Immature natural killer cell (primary cell): ENCODE measurements at regions not wholly inside any gene's neighbourhood (a gene's known extent, or its start where the extent isn't known, plus 50 kb on each side); places are given as distances from the start of the nearest gene placed in this dataset.

Experiments
- DNase-seq, 3 donors: peaks; one replicate each; pipeline ENCODE4 v3.0.0; 2022; ENCODE audit warnings: mixed read lengths in 1 of 3
- H3K27ac Mint-ChIP-seq, 6 donors: one replicate each; pipeline ENCODE4 v1.8.0; 2020; ENCODE audit warnings: mixed read lengths in 6 of 6, mild to moderate bottlenecking in 5 of 6, inconsistent platforms in 4 of 6, moderate library complexity in 3 of 6
- H3K27me3 Mint-ChIP-seq, 3 donors: one replicate each; pipeline ENCODE4 v1.8.0; 2020 to 2021; ENCODE audit warnings: low read depth in 3 of 3, mild to moderate bottlenecking in 3 of 3, mixed read lengths in 3 of 3, moderate library complexity in 3 of 3, inconsistent platforms in 1 of 3
- H3K36me3 Mint-ChIP-seq, 3 donors: one replicate each; pipeline ENCODE4 v1.8.0; 2020; ENCODE audit warnings: mixed read lengths in 3 of 3, inconsistent platforms in 2 of 3, mild to moderate bottlenecking in 2 of 3
- H3K4me1 Mint-ChIP-seq, 2 donors: one replicate each; pipeline ENCODE4 v1.8.0; 2020; ENCODE audit warnings: inconsistent platforms in 2 of 2, mild to moderate bottlenecking in 2 of 2, mixed read lengths in 2 of 2, moderate library complexity in 1 of 2
- H3K4me3 Mint-ChIP-seq, 5 donors: one replicate each; pipeline ENCODE4 v1.8.0; 2020; ENCODE audit warnings: mild to moderate bottlenecking in 5 of 5, mixed read lengths in 5 of 5, inconsistent platforms in 3 of 5, moderate library complexity in 3 of 5
- H3K9me3 Mint-ChIP-seq, 6 donors: one replicate each; pipeline ENCODE4 v1.8.0; 2020; ENCODE audit warnings: mild to moderate bottlenecking in 6 of 6, mixed read lengths in 6 of 6, inconsistent platforms in 4 of 6, moderate library complexity in 3 of 6

GRCh38 chr1:177620636-177621190 is 349.1 kb downstream of the SEC16B start:
- H3K36me3 Mint-ChIP-seq: peaks cover 0 to 4% (median 0%) of the 10 kb centered on the region in 3 donors
- H3K4me3 Mint-ChIP-seq: no peak overlapping the region
- no peaks in the 10 kb centered on the region for H3K4me1 Mint-ChIP-seq
- H3K9me3 Mint-ChIP-seq: peaks cover 5 to 37% (median 12%) of the 10 kb centered on the region in 6 donors
- H3K27ac Mint-ChIP-seq: no peak overlapping the region
- no peak for DNase-seq
- H3K27me3 Mint-ChIP-seq: peaks cover 0 to 2% (median 0%) of the 10 kb centered on the region in 3 donors

- Mint-ChIP-seq H3K36me3 (no peaks in the 10 kb centered on the region), H3K4me1 (no peaks in the 10 kb centered on the region), H3K27ac (no peak overlapping the region), H3K4me3 (no peak overlapping the region), H3K27me3 (no peaks in the 10 kb centered on the region), H3K9me3 (peaks cover 0 to 19% (median 3%) of the 10 kb centered on the region in 6 donors)
- no peak for DNase-seq
These were observed 354.6 kb downstream of the SEC16B start for GRCh38 chr1:177615251-177615650.

DNA sequence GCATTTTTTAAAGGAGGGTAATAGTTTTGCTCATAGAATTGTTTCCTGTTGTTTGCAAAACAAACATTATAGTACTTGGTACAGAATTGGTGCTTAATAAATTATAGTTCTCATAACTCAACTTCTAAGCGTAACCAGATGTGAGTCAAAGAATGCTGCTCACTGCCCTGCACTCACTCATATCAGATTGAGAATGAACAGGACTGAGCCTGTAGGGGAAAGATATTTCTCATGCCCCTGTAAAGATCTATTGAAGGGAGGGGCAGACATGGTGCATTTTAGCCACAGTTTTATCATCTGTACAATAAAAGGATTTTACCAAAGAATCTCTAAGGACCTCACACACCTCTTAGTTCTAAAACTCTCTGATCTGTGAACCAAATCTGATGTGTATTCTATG is 358.5 kb downstream of the SEC16B start:
- H3K9me3 Mint-ChIP-seq: peaks cover 0 to 19% (median 5%) of the 10 kb centered on the region in 6 donors
- H3K27me3 Mint-ChIP-seq: no peaks in the 10 kb centered on the region
- no peak for DNase-seq
- no peak overlapping the region for H3K4me3 Mint-ChIP-seq
- no peak overlapping the region for H3K27ac Mint-ChIP-seq
- no peaks in the 10 kb centered on the region for H3K4me1 Mint-ChIP-seq
- H3K36me3 Mint-ChIP-seq: no peaks in the 10 kb centered on the region

GRCh38 chr1:177609953-177610352 is 359.9 kb downstream of the SEC16B start:
- H3K36me3 Mint-ChIP-seq: no peaks in the 10 kb centered on the region
- no peak overlapping the region for H3K4me3 Mint-ChIP-seq
- H3K4me1 Mint-ChIP-seq: no peaks in the 10 kb centered on the region
- H3K27ac Mint-ChIP-seq: no peak overlapping the region
- no peak for DNase-seq
- H3K27me3 Mint-ChIP-seq: no peaks in the 10 kb centered on the region
- peaks cover 0 to 15% (median 5%) of the 10 kb centered on the region in 6 donors for H3K9me3 Mint-ChIP-seq

- Mint-ChIP-seq H3K4me3 (no peak overlapping the region), H3K27ac (no peak overlapping the region), H3K36me3 (peaks cover 0 to 3% (median 0%) of the 10 kb centered on the region in 3 donors)
These were observed 368.9 kb downstream of the SEC16B start for GRCh38 chr1:177600936-177601335.

DNA sequence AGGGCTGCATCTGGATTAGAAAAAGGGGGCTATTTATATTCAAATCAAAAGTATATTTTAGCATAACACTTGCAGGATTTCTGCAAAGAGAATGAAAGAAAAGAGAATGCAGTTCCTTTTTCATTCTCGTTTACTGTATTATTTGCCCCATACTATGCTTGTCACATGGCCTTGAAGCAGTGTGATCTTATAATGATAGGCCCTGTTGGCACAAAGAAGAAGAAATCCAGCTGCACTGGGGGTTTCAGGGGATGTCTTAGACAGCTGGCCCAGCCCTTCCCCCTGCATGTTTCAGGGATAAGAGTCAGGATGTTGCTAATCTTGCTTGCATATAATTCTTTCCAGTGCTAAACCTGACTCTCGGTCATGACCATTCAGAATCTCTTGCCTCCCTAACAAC is 369.5 kb downstream of the SEC16B start:
- H3K27me3 Mint-ChIP-seq: peaks cover 0 to 4% (median 1%) of the 10 kb centered on the region in 3 donors
- no peak for DNase-seq
- H3K4me3 Mint-ChIP-seq: no peak overlapping the region
- peaks cover 0 to 3% (median 0%) of the 10 kb centered on the region in 3 donors for H3K36me3 Mint-ChIP-seq
- peaks cover 9 to 38% (median 18%) of the 10 kb centered on the region in 6 donors for H3K9me3 Mint-ChIP-seq
- H3K4me1 Mint-ChIP-seq: no peaks in the 10 kb centered on the region
- H3K27ac Mint-ChIP-seq: no peak overlapping the region

More at GRCh38 chr1:177600936-177601335, 368.9 kb downstream of the SEC16B start:
- Mint-ChIP-seq H3K4me1 (no peaks in the 10 kb centered on the region), H3K9me3 (peaks cover 9 to 38% (median 18%) of the 10 kb centered on the region in 6 donors), H3K27me3 (peaks cover 0 to 1% (median 0%) of the 10 kb centered on the region in 3 donors)
- no peak for DNase-seq

DNA sequence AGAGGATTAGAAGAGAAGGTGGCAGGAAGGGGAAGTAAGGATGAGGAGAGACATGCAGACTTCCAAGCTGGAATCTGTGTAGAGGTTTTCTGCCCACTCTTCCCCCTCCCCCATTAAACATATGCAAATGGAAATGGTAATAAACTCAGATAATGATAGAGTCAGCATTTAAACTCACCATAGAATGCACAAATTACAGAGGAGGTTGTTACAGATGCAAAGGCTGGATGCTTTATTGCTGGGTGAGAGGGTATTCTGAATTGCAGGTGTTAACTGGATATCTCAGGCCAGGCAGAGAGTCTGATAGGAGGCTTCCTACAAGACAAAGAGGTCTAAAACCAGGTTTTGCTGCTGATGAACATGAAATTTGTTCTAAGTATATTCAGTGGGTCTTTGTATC is 372.5 kb downstream of the SEC16B start:
- no peak for DNase-seq
- Mint-ChIP-seq H3K9me3 (peaks cover 7 to 28% (median 10%) of the 10 kb centered on the region in 6 donors), H3K27me3 (peaks cover 0 to 4% (median 1%) of the 10 kb centered on the region in 3 donors), H3K4me3 (no peak overlapping the region), H3K36me3 (peaks cover 0 to 3% (median 0%) of the 10 kb centered on the region in 3 donors), H3K4me1 (no peaks in the 10 kb centered on the region), H3K27ac (no peak overlapping the region)

DNA sequence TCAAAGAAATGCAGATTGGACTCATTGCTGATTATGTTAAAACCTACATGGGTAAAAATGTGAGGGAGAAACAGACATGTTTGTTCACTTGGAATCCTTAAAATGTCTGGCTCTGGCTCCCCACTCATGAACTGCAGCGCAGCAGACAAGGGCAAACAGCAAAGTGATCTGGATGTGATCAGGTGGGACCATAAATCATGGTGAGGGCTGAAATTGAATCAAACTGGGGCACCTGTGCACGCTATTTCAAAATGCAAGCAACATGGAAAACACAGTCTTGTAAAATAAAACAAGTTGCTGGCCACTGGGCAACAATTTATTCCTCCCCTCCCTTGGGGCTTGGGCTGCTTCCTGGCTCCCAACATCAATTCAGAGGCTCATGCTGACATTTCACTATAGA is 373.4 kb downstream of the SEC16B start:
- Mint-ChIP-seq H3K27me3 (peaks cover 0 to 4% (median 1%) of the 10 kb centered on the region in 3 donors), H3K36me3 (peaks cover 0 to 3% (median 0%) of the 10 kb centered on the region in 3 donors), H3K4me3 (no peak overlapping the region), H3K27ac (no peak overlapping the region), H3K9me3 (peaks cover 7 to 28% (median 9%) of the 10 kb centered on the region in 6 donors), H3K4me1 (no peaks in the 10 kb centered on the region)
- no peak for DNase-seq

GRCh38 chr1:177593105-177593504 is 376.8 kb downstream of the SEC16B start:
- H3K4me1 Mint-ChIP-seq: no peaks in the 10 kb centered on the region
- H3K9me3 Mint-ChIP-seq: peaks cover 0 to 34% (median 7%) of the 10 kb centered on the region in 6 donors
- H3K36me3 Mint-ChIP-seq: peaks cover 0 to 4% (median 3%) of the 10 kb centered on the region in 3 donors
- no peak overlapping the region for H3K27ac Mint-ChIP-seq
- peaks cover 0 to 4% (median 0%) of the 10 kb centered on the region in 3 donors for H3K27me3 Mint-ChIP-seq
- no peak for DNase-seq
- H3K4me3 Mint-ChIP-seq: no peak overlapping the region

DNA sequence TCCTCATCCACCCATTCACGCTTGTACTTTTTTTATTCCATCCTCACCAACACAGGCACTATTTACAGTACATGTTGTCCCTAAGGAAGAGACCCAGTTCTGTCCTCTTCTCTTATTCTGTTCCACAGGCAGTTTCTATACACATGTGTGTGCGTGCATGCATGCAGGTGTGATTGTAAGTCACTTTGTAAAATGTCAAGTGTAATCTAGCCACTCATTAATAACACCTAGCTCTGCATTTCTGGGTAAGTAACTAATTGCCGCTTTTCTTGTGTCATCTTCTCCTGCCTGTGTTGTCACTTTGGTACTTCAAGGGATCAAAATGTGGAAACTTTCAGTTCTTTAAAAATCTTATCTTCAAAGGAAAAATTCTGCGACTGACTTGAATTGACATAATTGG is 377.2 kb downstream of the SEC16B start:
- no peak for DNase-seq
- H3K27me3 Mint-ChIP-seq: peaks cover 0 to 4% (median 0%) of the 10 kb centered on the region in 3 donors
- H3K36me3 Mint-ChIP-seq: peaks cover 0 to 4% (median 3%) of the 10 kb centered on the region in 3 donors
- H3K4me1 Mint-ChIP-seq: no peaks in the 10 kb centered on the region
- no peak overlapping the region for H3K4me3 Mint-ChIP-seq
- peaks cover 2 to 39% (median 9%) of the 10 kb centered on the region in 6 donors for H3K9me3 Mint-ChIP-seq
- no peak overlapping the region for H3K27ac Mint-ChIP-seq

DNA sequence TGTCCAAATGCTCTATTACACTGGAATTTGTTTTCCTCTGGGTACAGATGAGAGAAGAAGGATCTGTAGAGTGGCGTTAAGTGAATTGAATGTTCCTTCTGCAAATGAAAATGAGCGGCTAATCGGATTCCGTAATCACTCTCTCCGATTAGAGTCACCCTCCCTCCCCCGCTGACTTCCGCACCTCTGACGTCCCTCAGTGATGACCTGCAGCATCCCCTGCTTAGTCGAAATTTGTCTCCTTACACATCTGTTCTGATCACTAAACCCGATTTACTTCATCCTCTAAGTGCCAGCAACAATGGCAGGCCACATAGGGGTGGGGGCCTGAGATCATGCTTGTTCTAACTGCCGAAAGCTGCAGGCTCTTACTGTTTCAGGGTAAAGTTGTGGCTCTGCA is 378.7 kb downstream of the SEC16B start:
- Mint-ChIP-seq H3K27me3 (peaks cover 0 to 7% (median 0%) of the 10 kb centered on the region in 3 donors), H3K36me3 (peaks cover 0 to 4% (median 0%) of the 10 kb centered on the region in 3 donors), H3K4me3 (no peak overlapping the region), H3K4me1 (no peaks in the 10 kb centered on the region), H3K27ac (no peak overlapping the region), H3K9me3 (peaks cover 6 to 47% (median 10%) of the 10 kb centered on the region in 6 donors)
- DNase-seq: no peak

DNA sequence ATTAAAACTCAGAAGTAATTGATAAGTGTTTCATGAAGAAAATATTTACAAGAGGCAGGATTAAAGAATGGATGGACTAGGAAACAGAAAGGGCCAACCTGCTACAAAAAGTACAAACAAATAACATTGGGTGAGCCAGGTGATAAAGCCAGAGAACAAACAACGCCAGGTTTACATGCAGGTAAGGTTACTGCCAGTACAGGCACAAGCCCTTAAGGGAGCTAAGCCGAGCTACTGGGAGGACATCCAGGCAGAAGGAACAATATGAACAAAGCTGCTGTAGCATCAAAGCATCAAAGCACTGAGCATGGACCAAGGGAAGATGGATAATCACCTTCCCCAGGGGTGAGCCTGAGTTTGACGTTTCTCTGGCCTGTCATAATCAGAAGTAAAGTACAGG is 380.7 kb downstream of the SEC16B start:
- Mint-ChIP-seq H3K4me1 (no peaks in the 10 kb centered on the region), H3K27ac (no peak overlapping the region), H3K27me3 (peaks cover 0 to 3% (median 0%) of the 10 kb centered on the region in 3 donors), H3K9me3 (peaks cover 6 to 38% (median 10%) of the 10 kb centered on the region in 6 donors), H3K36me3 (peaks cover 0 to 4% (median 0%) of the 10 kb centered on the region in 3 donors), H3K4me3 (no peak overlapping the region)
- DNase-seq: no peak

DNA sequence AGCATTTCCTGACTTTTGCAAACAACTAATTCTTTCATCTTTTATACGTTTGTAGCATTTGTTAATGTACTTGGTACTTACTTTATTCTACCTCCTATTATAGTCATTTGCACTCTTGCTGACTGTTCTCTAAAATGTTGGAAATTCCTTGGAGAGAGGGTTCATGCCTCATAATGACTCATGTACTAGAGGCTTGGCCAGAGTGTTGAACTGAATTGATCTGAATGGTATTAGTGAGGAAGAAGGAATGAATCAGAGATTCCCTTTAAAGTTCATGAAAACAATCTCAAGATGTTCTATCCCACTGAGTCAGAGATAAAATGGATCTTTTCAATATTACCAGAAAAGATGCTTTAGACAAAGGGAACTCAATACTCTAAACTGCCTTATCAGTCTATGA is 383.4 kb downstream of the SEC16B start:
- Mint-ChIP-seq H3K4me3 (no peak overlapping the region), H3K36me3 (peaks cover 0 to 4% (median 0%) of the 10 kb centered on the region in 3 donors), H3K27ac (no peak overlapping the region), H3K4me1 (no peaks in the 10 kb centered on the region), H3K9me3 (peaks cover 5 to 49% (median 9%) of the 10 kb centered on the region in 6 donors), H3K27me3 (peaks cover 0 to 3% (median 0%) of the 10 kb centered on the region in 3 donors)
- DNase-seq: no peak

- H3K27ac Mint-ChIP-seq: no peak overlapping the region
- peaks cover 0 to 3% (median 0%) of the 10 kb centered on the region in 3 donors for H3K27me3 Mint-ChIP-seq
- H3K4me1 Mint-ChIP-seq: no peaks in the 10 kb centered on the region
- H3K9me3 Mint-ChIP-seq: peaks cover 6 to 49% (median 10%) of the 10 kb centered on the region in 6 donors
- H3K4me3 Mint-ChIP-seq: no peak overlapping the region
- no peak for DNase-seq
- peaks cover 0 to 4% (median 0%) of the 10 kb centered on the region in 3 donors for H3K36me3 Mint-ChIP-seq
These were observed 384.3 kb downstream of the SEC16B start for GRCh38 chr1:177585302-177586220.
